Lung (tissue), 11 donors: ENCODE measurements at regions not wholly inside any gene's neighbourhood (a gene's known extent, or its start where the extent isn't known, plus 50 kb on each side); places are given as distances from the start of the nearest gene placed in this dataset.

ENCODE experiments used
- ATAC-seq: fragments of 200-7000 bp; cut with Tn5 transposase; one replicate; pipeline ENCODE4 v1.9.1; 2020; ENCODE audit warnings: moderate number of reproducible peaks; ENCODE audit not compliant: insufficient read depth, low FRiP score
- DNase-seq, 3 donors: peaks; one replicate each; pipeline ENCODE4 v3.0.0-alpha.2; 2013 to 2017
- H3K27ac ChIP-seq, 2 donors: one replicate each; pipeline ENCODE4 v1.5.1; 2013; ENCODE audit warnings: mild to moderate bottlenecking in 2 of 2, moderate library complexity in 2 of 2, control low read depth in 1 of 2, inconsistent platforms in 1 of 2, low read depth in 1 of 2, low read length in 1 of 2
- H3K27me3 ChIP-seq, 3 donors: one replicate each; pipeline ENCODE4 v1.5.1; 2013; ENCODE audit warnings: low read length in 2 of 3; ENCODE audit not compliant: control insufficient read depth in 3 of 3, insufficient read depth in 3 of 3
- H3K36me3 ChIP-seq, 4 donors: one replicate each; pipeline ENCODE4 v1.5.1; 2013; ENCODE audit warnings: low read length in 4 of 4, mild to moderate bottlenecking in 1 of 4, moderate library complexity in 1 of 4; ENCODE audit not compliant: control insufficient read depth in 4 of 4, insufficient read depth in 4 of 4
- H3K4me1 ChIP-seq, 5 donors: one replicate each; pipeline ENCODE4 v1.5.1; 2013; ENCODE audit warnings: low read length in 5 of 5, mild to moderate bottlenecking in 2 of 5, moderate library complexity in 1 of 5; ENCODE audit not compliant: control insufficient read depth in 5 of 5, insufficient read depth in 5 of 5
- H3K4me3 ChIP-seq: one replicate; pipeline ENCODE4 v1.5.1; 2013; ENCODE audit warnings: mild to moderate bottlenecking, control low read depth, moderate library complexity
- H3K9ac ChIP-seq, 2 donors: one replicate each; pipeline ENCODE4 v1.5.1; 2013; ENCODE audit warnings: low read length in 2 of 2, control low read depth in 1 of 2; ENCODE audit not compliant: insufficient read depth in 1 of 2
- H3K9me3 ChIP-seq, 4 donors: one replicate each; pipeline ENCODE4 v1.5.1; 2013; ENCODE audit warnings: low read length in 3 of 4, mild to moderate bottlenecking in 1 of 4, moderate library complexity in 1 of 4; ENCODE audit not compliant: control insufficient read depth in 4 of 4, insufficient read depth in 3 of 4
- WGBS, 2 donors: extraction: QIAGEN DNeasy Blood & Tissue Kit; methylation state at CpG; one replicate each; pipeline ENCODE4 v1.1.7; 2013; 5-methylcytosine and 5-hydroxymethylcytosine counted together
- TF ChIP-seq, protein P1 (sequence below): IDR thresholded peaks from 2 replicates; pipeline ENCODE4 v1.5.1; 2012; ENCODE audit warnings: mild to moderate bottlenecking; ENCODE audit errors: control extremely low read depth, extremely low read depth
- donor health status: control.
- donor health status: control.
- donor health status: Bipolar disorder and iron deficiency.
- donor health status: healthy.
- donor health status: DM: yes; HTN: yes; CAD: no.

DNA sequence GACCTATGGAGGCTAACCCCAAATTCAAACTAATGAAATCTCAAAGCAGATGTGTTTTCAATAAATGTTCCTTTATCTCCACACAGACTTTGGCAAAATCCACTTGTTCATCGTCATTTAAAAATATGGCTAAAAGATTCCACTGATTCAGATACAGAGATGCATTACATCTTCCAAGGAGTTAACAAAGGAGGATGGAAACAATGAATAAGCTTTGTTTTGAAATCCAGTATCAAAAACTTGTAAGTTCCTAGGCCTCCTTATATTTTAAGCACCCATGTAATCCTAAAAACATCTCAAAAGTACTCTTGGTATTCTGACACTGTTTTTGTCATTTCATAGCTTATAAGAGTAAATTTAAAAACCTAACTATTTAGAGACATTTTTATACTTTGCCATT, 345.6 kb upstream of the ACTBL2 start:
- DNase-seq (no peak), ATAC-seq (no peak)
- Histone ChIP-seq H3K36me3 (no peaks in the 10 kb centered on the region), H3K4me3 (no peak overlapping the region), H3K9ac (no peak overlapping the region), H3K27me3 (no peaks in the 10 kb centered on the region), H3K27ac (no peak overlapping the region), H3K9me3 (no peaks in the 10 kb centered on the region), H3K4me1 (no peaks in the 10 kb centered on the region)
- TF ChIP-seq, protein P1, sequence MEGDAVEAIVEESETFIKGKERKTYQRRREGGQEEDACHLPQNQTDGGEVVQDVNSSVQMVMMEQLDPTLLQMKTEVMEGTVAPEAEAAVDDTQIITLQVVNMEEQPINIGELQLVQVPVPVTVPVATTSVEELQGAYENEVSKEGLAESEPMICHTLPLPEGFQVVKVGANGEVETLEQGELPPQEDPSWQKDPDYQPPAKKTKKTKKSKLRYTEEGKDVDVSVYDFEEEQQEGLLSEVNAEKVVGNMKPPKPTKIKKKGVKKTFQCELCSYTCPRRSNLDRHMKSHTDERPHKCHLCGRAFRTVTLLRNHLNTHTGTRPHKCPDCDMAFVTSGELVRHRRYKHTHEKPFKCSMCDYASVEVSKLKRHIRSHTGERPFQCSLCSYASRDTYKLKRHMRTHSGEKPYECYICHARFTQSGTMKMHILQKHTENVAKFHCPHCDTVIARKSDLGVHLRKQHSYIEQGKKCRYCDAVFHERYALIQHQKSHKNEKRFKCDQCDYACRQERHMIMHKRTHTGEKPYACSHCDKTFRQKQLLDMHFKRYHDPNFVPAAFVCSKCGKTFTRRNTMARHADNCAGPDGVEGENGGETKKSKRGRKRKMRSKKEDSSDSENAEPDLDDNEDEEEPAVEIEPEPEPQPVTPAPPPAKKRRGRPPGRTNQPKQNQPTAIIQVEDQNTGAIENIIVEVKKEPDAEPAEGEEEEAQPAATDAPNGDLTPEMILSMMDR, result no peak
- WGBS, 2 donors, result 88 to 98% methylated on average over 1 of the region's 1 CpG

DNA sequence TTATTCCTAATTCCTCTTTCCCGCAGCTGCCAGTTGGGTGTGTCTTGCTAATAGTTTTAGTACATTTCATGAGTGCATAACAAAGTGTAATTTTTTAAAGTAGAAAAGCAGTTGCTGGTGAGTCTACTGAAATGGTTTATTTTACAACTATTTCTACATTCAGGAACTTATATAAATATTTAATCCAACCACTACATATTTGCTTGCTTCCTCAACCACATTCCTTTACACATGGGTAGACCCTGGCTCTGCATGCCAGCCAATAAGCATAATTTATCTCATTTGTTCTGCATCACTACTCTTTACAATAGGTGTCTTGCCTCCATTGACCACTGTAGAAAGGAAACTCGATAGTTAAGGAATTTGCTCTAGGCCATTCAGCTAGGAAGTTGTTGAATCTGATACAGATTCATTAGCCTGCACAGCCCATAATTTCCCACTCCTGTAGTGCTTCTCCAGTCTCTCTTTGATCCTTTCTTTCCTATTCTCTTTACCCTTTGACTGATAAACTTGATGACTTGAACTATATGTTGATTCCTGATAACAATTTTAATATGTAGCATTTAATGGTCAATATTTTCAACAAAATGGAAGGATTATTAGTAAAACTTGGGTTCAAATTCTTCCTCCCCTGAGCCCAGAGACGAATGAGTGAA, 342.5 kb upstream of the ACTBL2 start:
- no peaks in the 10 kb centered on the region for H3K4me1 ChIP-seq
- H3K9me3 ChIP-seq, result no peaks in the 10 kb centered on the region
- no peaks in the 10 kb centered on the region for H3K27me3 ChIP-seq
- H3K9ac ChIP-seq, result no peak overlapping the region
- H3K27ac ChIP-seq, result no peak overlapping the region
- ATAC-seq (no peak), DNase-seq (no peak)
- no peak overlapping the region for H3K4me3 ChIP-seq
- TF ChIP-seq, protein P1, result no peak
- H3K36me3 ChIP-seq, result no peaks in the 10 kb centered on the region
- WGBS, 2 donors, result 76 to 86% methylated on average over 3 of the region's 3 CpGs

DNA sequence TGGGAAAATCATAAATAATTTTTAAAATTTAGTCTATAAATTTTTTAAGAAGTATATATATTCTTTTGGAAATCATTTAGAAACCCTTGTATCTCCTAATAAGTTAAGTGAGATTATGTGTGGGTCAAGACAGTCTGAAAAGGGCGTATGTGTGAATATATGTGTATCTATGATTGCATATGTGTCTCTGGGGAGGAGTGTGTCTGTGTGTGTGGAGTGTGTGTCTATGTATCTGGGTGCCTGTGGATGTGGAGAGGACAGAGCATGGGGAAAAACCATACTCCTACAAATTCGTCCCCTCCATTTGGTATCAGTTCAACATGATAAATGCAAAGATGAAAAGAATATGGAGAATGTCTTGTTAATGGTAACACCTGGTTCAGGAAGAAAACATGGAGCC, 342.0 kb upstream of the ACTBL2 start:
- Histone ChIP-seq H3K27ac (no peak overlapping the region), H3K27me3 (no peaks in the 10 kb centered on the region), H3K4me3 (no peak overlapping the region), H3K9ac (no peak overlapping the region), H3K4me1 (no peaks in the 10 kb centered on the region), H3K36me3 (no peaks in the 10 kb centered on the region), H3K9me3 (no peaks in the 10 kb centered on the region)
- DNase-seq (no peak), ATAC-seq (no peak)
- TF ChIP-seq, protein P1, result no peak
- WGBS, 2 donors, result 80 to 89% methylated on average over 2 of the region's 2 CpGs

DNA sequence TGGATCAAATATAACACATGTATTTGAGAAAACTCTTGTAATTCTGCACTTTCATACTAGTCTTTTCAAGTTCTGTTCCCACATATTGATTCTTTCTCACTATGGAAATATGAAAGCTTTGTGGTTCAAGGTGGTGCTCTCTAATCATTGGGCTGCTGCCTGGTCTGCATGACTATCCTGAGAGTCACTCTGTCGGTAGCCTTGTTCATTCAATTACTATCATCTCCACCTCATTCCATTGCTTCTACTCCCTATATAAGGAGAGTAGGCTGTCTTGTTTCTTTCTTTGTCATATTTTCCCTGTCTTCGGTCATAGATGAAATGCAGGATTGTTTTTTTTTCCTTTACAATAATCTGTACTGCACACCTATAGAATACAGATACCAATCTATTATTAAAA, 341.4 kb upstream of the ACTBL2 start:
- H3K27ac ChIP-seq, result no peak overlapping the region
- no peaks in the 10 kb centered on the region for H3K4me1 ChIP-seq
- TF ChIP-seq, protein P1, result no peak
- no peaks in the 10 kb centered on the region for H3K36me3 ChIP-seq
- no peaks in the 10 kb centered on the region for H3K27me3 ChIP-seq
- no peak overlapping the region for H3K4me3 ChIP-seq
- ATAC-seq, result no peak
- WGBS, 2 donors, result 91% methylated on average over 2 of the region's 2 CpGs
- H3K9ac ChIP-seq, result no peak overlapping the region
- no peaks in the 10 kb centered on the region for H3K9me3 ChIP-seq
- no peak for DNase-seq
